ENCODE measurements at regions not wholly inside any gene's neighbourhood (a gene's known extent, or its start where the extent isn't known, plus 50 kb on each side); places are given as distances from the start of the nearest gene placed in this dataset.

GRCh38 chr1:102103646-102104045 lies 106.9 kb upstream of the OLFM3 start (continued):
- TF ChIP-seq ZSCAN21 (CRISPR knock-in tag; IDR thresholded peaks at IDR 0.05; ENCODE audit: borderline replicate concordance) = no peak
- TF ChIP-seq AKNA (CRISPR knock-in tag; IDR thresholded peaks at IDR 0.05; ENCODE audit: borderline replicate concordance) = no peak

GRCh38 chr1:102102276-102102780 lies 105.6 kb upstream of the OLFM3 start:
- Histone ChIP-seq H3K4me1 (ENCODE audit: insufficient read depth, low read length) (no peaks in the 10 kb centered on the region), H3K27me3 (ENCODE audit: control insufficient read depth in 1 of 2, insufficient read depth in 2 of 2, low read length in 2 of 2) (no peaks in the 10 kb centered on the region), H3K36me3 (replicated peaks in 1 of 2; ENCODE audit: control insufficient read depth in 1 of 2, insufficient read depth in 2 of 2, low read length in 2 of 2) (no peaks in the 10 kb centered on the region), H3K79me2 (ENCODE audit: insufficient read depth, low read length) (no peaks in the 10 kb centered on the region), H4K20me1 (ENCODE audit: insufficient read depth, low read length) (no peaks in the 10 kb centered on the region), H3K9me3 (ENCODE audit: low read length) (peaks cover 28% of the 10 kb centered on the region), H3K4me2 (ENCODE audit: low read depth, low read length) (no peak overlapping the region), H2AFZ (ENCODE audit: low read length) (no peak overlapping the region), H3K9ac (ENCODE audit: insufficient read depth, low read depth, low read length) (no peak overlapping the region), H3K27ac (ENCODE audit: extremely low read length, insufficient read depth, low read length) (no peak overlapping the region), H3K4me3 (replicated peaks in 1 of 3; ENCODE audit: insufficient read depth in 1 of 3, low read depth in 2 of 3, low read length in 3 of 3) (no peak overlapping the region)
- BruUV-seq (replicated peaks) = no TSS peak
- no peak for ATAC-seq
- POLR2A ChIA-PET = no interaction called here
- in situ Hi-C loops (cut with HindIII; ENCODE audit: extremely low pct_ligation_motif_present, low pct_unique_long_range_greater_than_20kb) (no loop called here), intact Hi-C loops (cut with micrococcal nuclease; ENCODE audit: unreplicated experiment) (no loop called here)
- 47% methylated on average over 3 of the region's 3 CpGs for WGBS (ENCODE audit: low lambda C conversion rate)
- no peak for FAIRE-seq
- CTCF ChIA-PET (ENCODE audit: low intra/inter-chr PET ratio, low total read pairs) = no interaction called here
- no peak for DNase-seq (ENCODE audit: low spot score)
- TF ChIP-seq CENPBD1 (CRISPR knock-in tag; IDR thresholded peaks at IDR 0.05; ENCODE audit: borderline replicate concordance, low read depth) (no peak), ZNF780A (CRISPR knock-in tag; IDR thresholded peaks at IDR 0.05) (no peak), ZNF607 (CRISPR knock-in tag; IDR thresholded peaks at IDR 0.05; ENCODE audit: borderline replicate concordance) (no peak), NFYB (CRISPR knock-in tag; IDR thresholded peaks at IDR 0.05) (no peak), ZNF724P (CRISPR knock-in tag; IDR thresholded peaks at IDR 0.05; ENCODE audit: borderline replicate concordance) (no peak), SOX6 (IDR thresholded peaks at IDR 0.05) (no peak), SOX6 (CRISPR knock-in tag; IDR thresholded peaks at IDR 0.05) (no peak), NFRKB (IDR thresholded peaks at IDR 0.05) (no peak), RAD21 (CRISPR knock-in tag; IDR thresholded peaks at IDR 0.05) (no peak), SALL1 (CRISPR knock-in tag; IDR thresholded peaks at IDR 0.05) (no peak), ZNF704 (CRISPR knock-in tag; IDR thresholded peaks at IDR 0.05; ENCODE audit: borderline replicate concordance) (no peak), ZNF782 (CRISPR knock-in tag; IDR thresholded peaks at IDR 0.05; ENCODE audit: borderline replicate concordance) (no peak)
- TF ChIP-seq, protein P1, sequence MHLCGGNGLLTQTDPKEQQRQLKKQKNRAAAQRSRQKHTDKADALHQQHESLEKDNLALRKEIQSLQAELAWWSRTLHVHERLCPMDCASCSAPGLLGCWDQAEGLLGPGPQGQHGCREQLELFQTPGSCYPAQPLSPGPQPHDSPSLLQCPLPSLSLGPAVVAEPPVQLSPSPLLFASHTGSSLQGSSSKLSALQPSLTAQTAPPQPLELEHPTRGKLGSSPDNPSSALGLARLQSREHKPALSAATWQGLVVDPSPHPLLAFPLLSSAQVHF (CRISPR knock-in tag; IDR thresholded peaks at IDR 0.05) = no peak
